Omental fat pad (tissue), 3 donors: ENCODE measurements at regions not wholly inside any gene's neighbourhood (a gene's known extent, or its start where the extent isn't known, plus 50 kb on each side); places are given as distances from the start of the nearest gene placed in this dataset.
"Not testable (repeated sequence)": the region's sequence is repeated elsewhere in the genome, so short reads cannot be mapped to it uniquely, and the experiment has no call there.

Experiments
- ATAC-seq: fragments of 150-250 bp; one replicate; pipeline ENCODE4 v1.9.1; 2016; ENCODE audit warnings: mild to moderate bottlenecking, moderate library complexity; ENCODE audit not compliant: low FRiP score
- DNase-seq: peaks from one replicate; pipeline ENCODE4 v3.0.0-alpha.2; 2019; ENCODE audit warnings: low spot score
- CTCF ChIP-seq, 3 donors: fragments of 450-650 bp; IDR thresholded peaks; one replicate each; pipeline ENCODE4 v1.5.1; 2016 to 2017; ENCODE audit warnings: antibody characterized with exemption in 3 of 3, mild to moderate bottlenecking in 3 of 3, moderate library complexity in 2 of 3

- ATAC-seq (no peak), DNase-seq (no peak)
- TF ChIP-seq CTCF (IDR thresholded peaks at IDR 0.05) = no peak
Measured at GRCh38 chr2:7169593-7169992, 252.4 kb downstream of the RNF144A start.

DNA sequence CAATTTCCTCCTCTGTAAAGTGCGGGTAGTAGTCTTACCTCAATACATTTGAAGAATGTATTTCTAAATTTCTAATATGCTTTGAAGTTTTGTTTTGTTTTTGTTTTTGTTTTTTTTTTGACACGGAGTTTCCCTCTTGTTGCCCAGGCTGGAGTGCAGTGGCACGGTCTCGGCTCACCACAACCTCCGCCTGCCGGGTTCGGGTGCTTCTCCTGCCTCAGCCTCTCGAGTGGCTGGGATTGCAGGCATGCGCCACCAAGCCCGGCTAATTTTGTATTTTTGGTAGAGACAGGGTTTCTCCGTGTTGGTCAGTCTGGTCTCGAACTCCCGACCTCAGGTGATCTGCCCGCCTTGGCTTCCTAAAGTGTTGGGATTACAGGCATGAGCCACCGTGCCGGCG is 261.8 kb downstream of the RNF144A start:
- DNase-seq, ATAC-seq: not testable (repeated sequence)

DNA sequence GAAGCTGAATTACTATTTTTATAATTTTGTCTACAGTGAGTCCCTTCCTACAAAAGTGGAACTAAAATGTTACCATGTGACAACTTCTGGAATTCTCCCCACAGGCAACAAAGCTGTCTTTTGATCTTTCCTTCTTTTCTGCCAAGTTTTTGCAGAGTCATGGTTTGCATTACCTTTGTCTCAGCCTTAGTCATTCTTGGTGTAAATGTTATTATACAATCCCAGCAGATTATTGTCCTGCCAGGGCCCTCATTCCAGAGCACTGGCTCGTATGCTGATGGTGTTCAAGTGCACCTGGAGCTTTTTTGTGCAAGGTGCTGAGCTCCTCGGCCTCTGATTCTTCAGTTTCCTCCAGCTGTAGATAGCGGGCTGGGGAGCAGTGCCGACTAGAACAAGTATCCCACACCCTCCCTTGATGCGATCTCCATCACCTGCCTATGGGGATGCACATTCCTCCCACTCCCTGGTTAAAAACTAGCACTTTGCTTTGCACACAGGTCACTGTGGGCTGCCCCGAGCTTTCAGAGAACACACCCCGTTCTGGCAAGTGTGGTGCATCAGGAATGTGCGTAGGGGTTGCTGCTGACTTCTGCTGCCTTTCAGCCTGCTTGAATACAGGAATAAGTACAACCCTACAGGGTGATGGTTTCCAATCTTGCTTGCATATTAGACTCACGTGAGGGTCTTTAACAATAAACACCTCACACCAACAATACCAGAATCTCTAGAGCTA is 263.6 kb downstream of the RNF144A start:
- peak; percentile 48 for ATAC-seq
- TF ChIP-seq CTCF (IDR thresholded peaks at IDR 0.05) = no peak
- DNase-seq = no peak

- no peak for ATAC-seq
- no peak for DNase-seq
- no peak for TF ChIP-seq CTCF (IDR thresholded peaks at IDR 0.05)
Measured at GRCh38 chr2:7182525-7182924, 265.3 kb downstream of the RNF144A start.

- TF ChIP-seq CTCF (IDR thresholded peaks at IDR 0.05) = no peak
- no peak for ATAC-seq
- no peak for DNase-seq
Measured at GRCh38 chr2:7189106-7189505, 271.9 kb downstream of the RNF144A start.

DNA sequence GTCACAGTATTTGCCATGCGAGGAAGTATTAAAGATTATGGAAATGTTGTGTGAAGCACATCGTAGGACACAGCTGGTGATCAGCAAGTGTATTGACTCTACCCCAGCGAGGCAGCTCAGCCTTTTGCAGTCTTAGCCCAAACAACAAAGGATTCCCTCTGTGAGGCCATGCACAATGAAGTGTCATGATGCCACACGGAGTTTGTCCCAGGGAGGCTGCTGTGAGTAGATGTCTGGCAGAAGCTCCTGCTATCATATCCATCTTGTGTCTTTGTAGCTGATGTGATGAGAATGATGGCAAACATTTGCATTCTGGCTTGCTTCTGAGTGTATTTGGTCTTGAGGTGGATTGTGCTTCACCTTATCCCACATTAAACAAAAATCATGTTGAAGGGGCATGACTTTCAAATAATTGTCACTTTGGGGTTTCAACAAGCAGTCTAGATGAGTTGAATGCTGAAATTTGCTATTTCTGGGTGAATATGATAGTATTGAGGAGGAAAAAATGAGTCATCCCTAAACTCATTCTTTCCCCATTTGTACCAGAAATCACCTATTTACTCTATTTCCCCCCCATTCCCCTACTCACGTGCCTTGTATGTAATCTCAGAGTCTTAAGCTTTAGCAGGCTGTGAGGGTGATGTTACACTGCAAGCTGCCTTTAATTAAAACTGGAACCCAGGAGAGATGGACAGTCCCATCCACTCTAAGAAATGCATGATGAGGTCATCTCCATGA is 273.5 kb downstream of the RNF144A start:
- DNase-seq (no peak), ATAC-seq (no peak)
- TF ChIP-seq CTCF (IDR thresholded peaks at IDR 0.05) = no peak

DNA sequence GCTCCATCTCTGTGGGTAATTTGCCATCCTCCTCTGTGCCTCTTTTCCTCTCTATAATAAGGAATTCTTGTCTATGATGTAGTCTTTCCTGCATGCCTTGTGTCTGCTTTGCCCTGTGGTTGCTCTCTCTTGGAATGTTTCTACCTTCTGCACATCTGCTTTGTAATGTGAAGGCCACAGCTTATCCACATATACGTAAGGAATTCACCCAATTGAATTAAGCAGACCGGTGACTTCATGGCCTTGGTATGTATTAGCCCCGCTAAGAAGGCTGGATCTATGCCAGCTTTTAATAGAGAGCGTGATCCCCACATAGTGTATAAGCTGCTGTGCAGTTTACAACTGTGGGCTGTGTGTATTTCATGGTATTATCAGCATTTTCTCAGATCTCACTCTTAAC is 274.7 kb downstream of the RNF144A start:
- ATAC-seq (no peak), DNase-seq (no peak)
- no peak for TF ChIP-seq CTCF (IDR thresholded peaks at IDR 0.05)
